HepG2 (cell line): ENCODE measurements at regions not wholly inside any gene's neighbourhood (a gene's known extent, or its start where the extent isn't known, plus 50 kb on each side); places are given as distances from the start of the nearest gene placed in this dataset.

Experiments used
- ATAC-seq: fragments of 200-7000 bp; cut with Tn5 transposase; 3 replicates; pipeline ENCODE4 v1.9.1; 2020; ENCODE audit warnings: mild to moderate bottlenecking, moderate library complexity
- BruUV-seq: library from RNA; stranded (reverse); fragments of 400-500 nt; replicated peaks from 2 replicates; lab custom pipeline; 2021; lab: Mats Ljungman, UMichigan
- CTCF ChIA-PET: fragments of 300-600 bp; formaldehyde crosslinking; extraction: SDS; loops from one replicate; lab custom pipeline; 2021; ENCODE audit warnings: low total read pairs, inconsistent platforms, low intra/inter-chr PET ratio; lab: Yijun Ruan, JAX
- POLR2A ChIA-PET: fragments of 350-600 bp; sonication (Branson Sonifier 250); formaldehyde crosslinking; loops from one replicate; lab custom pipeline; 2020; ENCODE audit warnings: antibody characterized with exemption, inconsistent platforms; lab: Yijun Ruan, JAX
- DNase-seq: peaks from one replicate; pipeline ENCODE4 v3.0.0-alpha.2; 2015; ENCODE audit warnings: low spot score
- FAIRE-seq: peaks from 3 replicates; lab custom pipeline; 2011; peaks lifted over from hg19 to GRCh38; lab: Jason Lieb, UNC
- H2AFZ ChIP-seq: one replicate; pipeline ENCODE4 v1.6.1; 2011; ENCODE audit warnings: low read length, inconsistent platforms
- H3K27ac ChIP-seq: fragments of 300-600 bp; 3 replicates; pipeline ENCODE4 v1.8.0; 2011; ENCODE audit warnings: mixed run types, mild to moderate bottlenecking, mixed read lengths, low read length, inconsistent platforms; ENCODE audit not compliant: insufficient read depth; ENCODE audit errors: extremely low read length
- H3K27me3 ChIP-seq, 2 experiments: fragments of 200-600 bp in 1 of 2; 2 replicates in 1 of 2; 3 replicates in 1 of 2; pipeline versions ENCODE4 v1.6.0 to v1.8.0; 2011; ENCODE audit warnings: low read length in 2 of 2, mild to moderate bottlenecking in 2 of 2, moderate library complexity in 2 of 2, inconsistent platforms in 1 of 2; ENCODE audit not compliant: insufficient read depth in 2 of 2, control insufficient read depth in 1 of 2
- H3K36me3 ChIP-seq, 2 experiments: fragments of 200-600 bp in 1 of 2; replicated peaks in 1 of 2; 2 replicates in 1 of 2; 3 replicates in 1 of 2; pipeline versions ENCODE4 v1.5.1 to v1.8.0; 2011; ENCODE audit warnings: low read length in 2 of 2, inconsistent platforms in 1 of 2; ENCODE audit not compliant: insufficient read depth in 2 of 2, control insufficient read depth in 1 of 2
- H3K4me1 ChIP-seq: 2 replicates; pipeline ENCODE4 v1.5.1; 2012; ENCODE audit warnings: low read length, inconsistent platforms; ENCODE audit not compliant: insufficient read depth
- H3K4me2 ChIP-seq: 2 replicates; pipeline ENCODE4 v1.6.0; 2011; ENCODE audit warnings: low read depth, low read length, inconsistent platforms
- H3K4me3 ChIP-seq, 3 experiments: fragments of 200-600 bp in 1 of 3; sonication (generic), shearing (Covaris generic) in 1 of 3; replicated peaks in 1 of 3; 2 replicates each; pipeline ENCODE4 v1.5.1; 2011 to 2016; ENCODE audit warnings: low read length in 3 of 3, inconsistent platforms in 2 of 3, low read depth in 2 of 3, mild to moderate bottlenecking in 2 of 3, control low read depth in 1 of 3, mixed read lengths in 1 of 3; ENCODE audit not compliant: insufficient read depth in 1 of 3
- H3K79me2 ChIP-seq: one replicate; pipeline ENCODE4 v1.6.1; 2011; ENCODE audit warnings: low read length, inconsistent platforms; ENCODE audit not compliant: insufficient read depth
- H3K9ac ChIP-seq: 2 replicates; pipeline ENCODE4 v1.6.0; 2011; ENCODE audit warnings: mild to moderate bottlenecking, low read depth, low read length, inconsistent platforms; ENCODE audit not compliant: insufficient read depth
- H3K9me3 ChIP-seq: 2 replicates; pipeline ENCODE4 v1.5.1; 2012; ENCODE audit warnings: mild to moderate bottlenecking, low read length
- H4K20me1 ChIP-seq: 2 replicates; pipeline ENCODE4 v1.6.0; 2011; ENCODE audit warnings: inconsistent platforms, mild to moderate bottlenecking, low read length, moderate library complexity; ENCODE audit not compliant: insufficient read depth
- BRCA1 ChIP-seq: sonication (generic); formaldehyde crosslinking; IDR thresholded peaks from 2 replicates; pipeline ENCODE4 v1.4.0; 2020; ENCODE audit warnings: missing genetic modification reagents
- MED1 ChIP-seq: sonication (generic); formaldehyde crosslinking; IDR thresholded peaks from 2 replicates; pipeline ENCODE4 v1.4.0; 2020; ENCODE audit warnings: missing genetic modification reagents
- TP53 ChIP-seq: sonication (generic); formaldehyde crosslinking; conservative IDR thresholded peaks from 2 replicates; pipeline ENCODE4 v1.4.0; 2020; ENCODE audit warnings: missing genetic modification reagents
- ZNF281 ChIP-seq: sonication (generic); formaldehyde crosslinking; IDR thresholded peaks from 2 replicates; pipeline ENCODE4 v1.4.0; 2020; ENCODE audit warnings: missing genetic modification reagents, borderline replicate concordance
- ZNF850 ChIP-seq: sonication (generic); formaldehyde crosslinking; conservative IDR thresholded peaks from 2 replicates; pipeline ENCODE4 v1.9.0; 2021; ENCODE audit warnings: mild to moderate bottlenecking, missing genetic modification reagents
- WGBS: methylation state at CpG from one replicate; pipeline ENCODE4 v1.1.6; 2017; ENCODE audit warnings: low lambda C conversion rate; 5-methylcytosine and 5-hydroxymethylcytosine counted together
- in situ Hi-C: cut with HindIII; loops from 2 replicates; pipeline ENCODE4 v1.10.0; 2017; ENCODE audit warnings: low pct_unique_long_range_greater_than_20kb; ENCODE audit not compliant: extremely low pct_ligation_motif_present
- intact Hi-C: fragments of 100-400 bp; cut with micrococcal nuclease; formaldehyde crosslinking; loops from one replicate; pipeline ENCODE4 v1.10.0; 2022; ENCODE audit not compliant: unreplicated experiment

- intact Hi-C loops = no loop called here
- POLR2A ChIA-PET = no interaction called here
- Histone ChIP-seq H2AFZ (no peak overlapping the region), H3K9me3 (no peaks in the 10 kb centered on the region), H3K27ac (no peak overlapping the region), H3K79me2 (no peaks in the 10 kb centered on the region), H3K27me3 (no peaks in the 10 kb centered on the region), H3K4me3 (no peak overlapping the region), H3K36me3 (no peaks in the 10 kb centered on the region), H4K20me1 (no peaks in the 10 kb centered on the region), H3K4me1 (no peaks in the 10 kb centered on the region), H3K9ac (no peak overlapping the region), H3K4me2 (no peak overlapping the region)
- 31% methylated on average over 3 of the region's 3 CpGs for WGBS
- CTCF ChIA-PET = no interaction called here
- DNase-seq (no peak), FAIRE-seq (no peak), ATAC-seq (no peak)
- TF ChIP-seq TP53 (CRISPR knock-in tag) = no peak
- TF ChIP-seq ZNF850 (CRISPR knock-in tag) = no peak
- TF ChIP-seq BRCA1 (CRISPR knock-in tag) = no peak
- no TSS peak for BruUV-seq
- in situ Hi-C loops = no loop called here
Observed at GRCh38 chrX:109274806-109275205, 207.1 kb downstream of the GUCY2F start.

- in situ Hi-C loops (no loop called here), intact Hi-C loops (no loop called here)
- DNase-seq (no peak), ATAC-seq (no peak), FAIRE-seq (no peak)
- CTCF ChIA-PET = no interaction called here
- no peak overlapping the region for H3K27ac ChIP-seq
- H2AFZ ChIP-seq = no peak overlapping the region
- WGBS = 0% methylated on average over 1 of the region's 2 CpGs
- H4K20me1 ChIP-seq = no peaks in the 10 kb centered on the region
- H3K4me1 ChIP-seq = no peaks in the 10 kb centered on the region
- no TSS peak for BruUV-seq
- POLR2A ChIA-PET = no interaction called here
- no peaks in the 10 kb centered on the region for H3K9me3 ChIP-seq
- H3K79me2 ChIP-seq = no peaks in the 10 kb centered on the region
- H3K27me3 ChIP-seq = no peaks in the 10 kb centered on the region
- TF ChIP-seq MED1 (CRISPR knock-in tag) = no peak
- TF ChIP-seq ZNF281 (CRISPR knock-in tag) = no peak
- H3K36me3 ChIP-seq = no peaks in the 10 kb centered on the region
- no peak overlapping the region for H3K9ac ChIP-seq
- H3K4me2 ChIP-seq = no peak overlapping the region
- H3K4me3 ChIP-seq = no peak overlapping the region
Observed at GRCh38 chrX:109270580-109271484, 211.1 kb downstream of the GUCY2F start.
